ENCODE measurements at regions not wholly inside any gene's neighbourhood (a gene's known extent, or its start where the extent isn't known, plus 50 kb on each side); places are given as distances from the start of the nearest gene placed in this dataset.
"Not testable (repeated sequence)": the region's sequence is repeated elsewhere in the genome, so short reads cannot be mapped to it uniquely, and the experiment has no call there.

GRCh38 chr4:23085249-23085568 lies 392.5 kb downstream of the GBA3 start:
- no peak for DNase-seq

- no peak for DNase-seq
These were observed 392.0 kb downstream of the GBA3 start for GRCh38 chr4:23084559-23085248.

- no peak for DNase-seq
These were observed 390.7 kb downstream of the GBA3 start for GRCh38 chr4:23083391-23083790.

- DNase-seq: not testable (repeated sequence)
These were observed 387.4 kb downstream of the GBA3 start for GRCh38 chr4:23080171-23080570.

- no peak for DNase-seq
These were observed 378.3 kb downstream of the GBA3 start for GRCh38 chr4:23070848-23071570.

GRCh38 chr4:23068756-23069155 lies 376.0 kb downstream of the GBA3 start:
- DNase-seq: no peak

GRCh38 chr4:23068287-23068686 lies 375.6 kb downstream of the GBA3 start:
- DNase-seq: no peak

- no peak for DNase-seq
These were observed 369.5 kb downstream of the GBA3 start for GRCh38 chr4:23062188-23062587.

- no peak for DNase-seq
These were observed 368.7 kb downstream of the GBA3 start for GRCh38 chr4:23061431-23061830.

GRCh38 chr4:23060776-23061175 lies 368.0 kb downstream of the GBA3 start:
- DNase-seq: peak in 2 of 3 donors; percentile 0 to 2

- no peak for DNase-seq
These were observed 365.5 kb downstream of the GBA3 start for GRCh38 chr4:23058165-23058776.

- DNase-seq: no peak
These were observed 348.8 kb downstream of the GBA3 start for GRCh38 chr4:23041501-23041900.

GRCh38 chr4:23040539-23040938 lies 347.8 kb downstream of the GBA3 start:
- no peak for DNase-seq

GRCh38 chr4:23039818-23040217 lies 347.1 kb downstream of the GBA3 start:
- DNase-seq: no peak

GRCh38 chr4:23038626-23039491 lies 346.1 kb downstream of the GBA3 start:
- no peak for DNase-seq

GRCh38 chr4:23036921-23037495 lies 344.3 kb downstream of the GBA3 start:
- no peak for DNase-seq

GRCh38 chr4:23036503-23036902 lies 343.8 kb downstream of the GBA3 start:
- DNase-seq: no peak

- no peak for DNase-seq
These were observed 342.9 kb downstream of the GBA3 start for GRCh38 chr4:23035521-23036056.

GRCh38 chr4:23034731-23035130 lies 342.0 kb downstream of the GBA3 start:
- peak in 1 of 3 donors; percentile 7 for DNase-seq

- peak in 1 of 3 donors; percentile 66 for DNase-seq
These were observed 341.1 kb downstream of the GBA3 start for GRCh38 chr4:23033796-23034195.

- no peak for DNase-seq
These were observed 336.1 kb downstream of the GBA3 start for GRCh38 chr4:23028875-23029274.

GRCh38 chr4:23023666-23024065 lies 330.9 kb downstream of the GBA3 start:
- no peak for DNase-seq
